Brain pericyte (primary cell): ENCODE measurements at regions not wholly inside any gene's neighbourhood (a gene's known extent, or its start where the extent isn't known, plus 50 kb on each side); places are given as distances from the start of the nearest gene placed in this dataset.
"Not testable (repeated sequence)": the region's sequence is repeated elsewhere in the genome, so short reads cannot be mapped to it uniquely, and the experiment has no call there.

Experiments
- DNase-seq: peaks from one replicate; pipeline ENCODE4 v3.0.0-alpha.2; 2012; ENCODE audit warnings: low read depth, low spot score

DNA sequence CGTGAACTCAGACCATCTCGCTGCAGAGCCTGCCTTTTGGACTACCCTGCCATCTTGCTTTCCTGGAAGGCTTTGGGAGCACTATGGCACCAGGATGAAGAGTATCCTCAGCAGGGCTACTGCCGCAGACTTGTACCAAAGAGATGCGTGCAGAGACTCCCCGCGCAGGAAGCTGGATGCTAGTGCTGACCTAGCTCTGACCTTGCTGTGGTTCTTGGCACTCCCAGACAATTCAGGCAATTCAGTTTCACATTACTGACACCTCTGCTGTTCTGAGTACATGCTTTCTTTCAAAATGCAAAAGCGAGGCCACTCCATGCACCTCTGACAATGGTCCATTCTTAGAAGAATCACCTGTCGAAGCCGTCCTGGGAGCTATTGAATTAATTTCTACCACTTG, 251.5 kb upstream of the MEX3C start:
- no peak for DNase-seq

GRCh38 chr18:51453594-51453993, 256.1 kb upstream of the MEX3C start:
- no peak for DNase-seq

- no peak for DNase-seq
These were observed 261.4 kb upstream of the MEX3C start for GRCh38 chr18:51458861-51459260.

GRCh38 chr18:51461956-51462355, 264.5 kb upstream of the MEX3C start:
- no peak for DNase-seq

DNA sequence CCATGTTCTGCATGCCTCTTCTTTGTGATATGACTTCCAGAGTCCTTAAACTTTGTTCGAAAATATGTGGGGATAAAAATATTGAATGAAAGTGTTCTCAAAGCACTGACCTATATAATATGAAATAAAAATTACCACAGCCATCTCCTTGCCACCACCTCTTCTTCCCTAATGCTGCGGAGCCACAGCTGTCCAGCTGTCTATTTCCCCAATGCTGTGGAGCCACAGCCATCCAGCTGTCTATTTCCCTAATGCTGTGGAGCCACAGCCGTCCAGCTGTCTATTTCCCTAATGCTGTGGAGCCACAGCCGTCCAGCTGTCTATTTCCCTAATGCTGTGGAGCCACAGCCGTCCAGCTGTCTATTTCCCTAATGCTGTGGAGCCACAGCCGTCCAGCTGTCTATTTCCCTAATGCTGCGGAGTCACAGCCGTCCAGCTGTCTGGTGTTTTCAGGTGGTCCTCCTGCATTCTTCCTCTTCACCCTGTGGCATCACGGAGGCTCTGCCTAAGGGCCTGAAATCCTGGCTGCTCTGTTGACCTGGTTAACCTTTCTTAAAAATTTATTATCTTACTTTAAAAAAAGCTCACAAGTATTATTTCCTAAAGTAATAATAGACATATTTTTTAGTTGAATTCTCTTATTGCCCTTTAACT, 266.1 kb upstream of the MEX3C start:
- no peak for DNase-seq

GRCh38 chr18:51478908-51479307, 281.4 kb upstream of the MEX3C start:
- no peak for DNase-seq

DNA sequence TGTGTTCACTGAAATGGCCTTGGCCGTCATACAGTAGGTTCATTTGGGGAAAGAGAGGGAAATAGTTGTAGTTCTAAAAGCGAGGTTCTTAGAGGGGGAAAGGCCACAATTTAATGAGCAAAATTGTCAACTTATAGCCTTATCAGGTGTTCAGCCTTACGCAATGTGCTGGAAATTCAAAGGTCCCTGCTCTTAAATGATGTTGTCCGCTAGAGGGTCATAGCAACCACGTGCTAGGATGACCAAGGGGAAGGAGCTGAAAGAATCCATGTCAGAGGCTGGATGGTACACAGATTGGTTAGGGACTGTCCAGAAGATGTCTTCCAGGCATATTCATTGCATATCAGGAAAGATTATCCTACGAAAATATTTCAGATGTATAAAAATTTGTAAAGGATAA, 282.3 kb upstream of the MEX3C start:
- DNase-seq: no peak

DNA sequence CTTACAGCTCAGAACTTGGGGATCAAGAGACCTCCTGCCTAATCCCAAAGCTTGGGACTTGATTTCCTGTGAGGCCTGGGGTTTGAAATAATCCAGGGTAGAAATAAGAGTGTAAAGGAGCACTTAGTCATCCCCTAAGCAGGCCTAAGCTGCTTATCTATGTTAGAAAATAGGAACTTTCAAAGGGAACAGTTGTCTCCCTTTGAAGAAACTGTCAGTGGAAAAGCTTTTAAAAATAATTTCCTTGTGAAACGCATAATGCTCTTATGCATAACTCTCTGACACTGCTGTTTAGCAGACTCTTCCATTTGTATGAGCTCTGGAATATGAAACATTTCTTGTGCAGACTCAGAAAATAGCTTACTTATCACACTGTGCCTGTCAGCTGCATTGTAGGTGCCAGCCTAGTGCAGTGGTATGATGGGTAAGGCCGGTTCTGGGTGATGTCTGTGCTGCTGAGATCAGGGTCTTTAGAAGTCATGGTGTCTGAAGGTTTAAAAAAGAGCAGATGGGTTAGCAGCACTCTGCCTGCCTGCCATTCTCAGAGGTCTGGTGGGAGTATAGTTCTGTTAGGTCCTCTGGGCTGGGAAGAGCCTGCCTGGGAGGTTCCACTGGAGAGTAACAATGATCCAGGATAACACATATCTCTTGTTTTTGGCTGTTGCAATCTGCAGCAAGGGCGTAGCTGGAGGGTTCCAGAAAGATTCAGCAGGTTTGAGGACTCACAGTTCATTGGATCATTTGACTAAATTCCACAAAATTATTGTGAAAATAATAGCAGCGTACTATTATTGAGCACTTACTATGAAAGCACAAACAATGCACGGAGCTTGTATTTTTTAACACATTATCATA, 283.2 kb upstream of the MEX3C start:
- DNase-seq: no peak

DNA sequence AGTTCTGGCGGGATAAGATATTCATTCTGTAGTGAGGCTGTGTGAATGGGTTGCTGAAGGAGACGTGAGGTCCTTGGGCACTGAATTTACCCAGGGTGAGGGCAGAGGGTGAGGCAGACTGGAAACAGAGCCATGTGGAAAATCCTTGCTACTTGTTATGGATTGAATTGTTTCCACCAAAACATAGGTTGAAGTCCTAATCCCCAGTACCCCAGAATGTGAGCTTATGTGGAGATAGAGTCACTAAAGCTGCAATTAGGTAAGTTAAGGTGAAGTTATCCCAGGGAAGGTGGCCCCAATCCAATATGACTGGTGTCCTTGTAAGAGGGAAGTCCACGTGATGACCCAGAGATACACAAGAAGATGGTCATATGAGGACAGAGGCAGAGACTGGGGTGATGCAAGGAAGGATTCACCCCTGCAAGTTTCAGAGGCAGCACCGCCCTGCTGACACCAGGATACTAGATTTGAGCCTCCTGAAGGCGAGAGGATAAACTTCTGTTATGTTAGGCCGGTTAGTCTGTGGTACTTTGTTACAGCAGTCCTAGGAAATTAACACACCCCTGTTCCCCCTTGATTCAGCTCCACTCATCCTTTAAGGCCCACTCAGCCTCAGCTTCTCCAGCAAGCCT, 289.4 kb upstream of the MEX3C start:
- no peak for DNase-seq

DNA sequence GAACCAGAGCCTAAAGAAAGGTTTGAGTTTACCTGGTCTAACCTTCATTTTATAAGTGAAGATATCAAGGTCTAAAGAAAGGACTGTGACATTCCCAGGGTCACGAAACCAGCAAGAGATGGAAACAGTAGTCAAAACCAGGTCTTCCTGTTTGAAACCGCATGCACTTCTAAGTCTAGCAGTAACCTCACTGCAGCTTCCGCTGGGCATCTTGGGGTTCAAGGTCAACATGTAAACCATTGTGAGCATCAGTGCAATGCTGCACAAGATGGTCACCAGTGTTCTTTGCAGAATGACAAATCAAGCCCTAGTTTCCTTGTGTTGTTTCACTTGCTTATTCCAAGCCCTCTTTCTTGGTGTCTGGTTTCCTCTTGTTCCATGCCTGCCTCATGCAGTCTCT, 292.9 kb upstream of the MEX3C start:
- DNase-seq: no peak

GRCh38 chr18:51490860-51491259, 293.4 kb upstream of the MEX3C start:
- DNase-seq: no peak

DNA sequence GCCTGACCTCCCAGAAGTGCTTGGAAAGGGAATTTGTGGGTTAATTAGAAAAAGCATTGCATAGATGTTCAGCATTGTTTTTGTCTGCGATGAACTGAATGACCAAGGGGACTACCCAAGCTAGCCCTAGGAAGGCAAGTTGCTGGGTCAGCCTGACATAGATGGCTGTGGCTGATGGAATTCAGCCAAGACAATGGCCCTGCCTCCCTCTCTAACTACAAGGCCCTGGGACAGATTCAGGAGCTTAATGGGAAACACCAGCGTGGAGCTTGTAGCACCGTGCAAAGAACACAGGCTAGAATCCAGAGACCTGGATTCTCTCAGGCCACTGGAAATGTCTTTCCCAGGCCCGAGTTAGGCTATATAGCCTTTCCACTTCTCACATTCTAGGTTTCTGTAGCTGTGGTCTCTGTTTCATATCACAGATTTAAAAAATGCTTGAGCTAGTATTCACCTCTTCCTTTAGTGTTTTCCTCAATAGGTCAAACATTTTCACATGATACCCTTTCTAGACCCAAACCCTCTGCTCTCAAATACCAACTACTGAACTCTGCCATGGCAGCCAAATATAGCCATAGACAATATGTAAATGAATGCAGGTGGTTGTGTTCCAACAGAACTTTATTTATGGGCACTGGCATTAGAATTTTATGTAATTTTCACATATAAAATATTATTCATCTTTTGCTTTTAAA, 294.3 kb upstream of the MEX3C start:
- DNase-seq: no peak

- DNase-seq: no peak
These were observed 300.8 kb upstream of the MEX3C start for GRCh38 chr18:51498085-51498855.

DNA sequence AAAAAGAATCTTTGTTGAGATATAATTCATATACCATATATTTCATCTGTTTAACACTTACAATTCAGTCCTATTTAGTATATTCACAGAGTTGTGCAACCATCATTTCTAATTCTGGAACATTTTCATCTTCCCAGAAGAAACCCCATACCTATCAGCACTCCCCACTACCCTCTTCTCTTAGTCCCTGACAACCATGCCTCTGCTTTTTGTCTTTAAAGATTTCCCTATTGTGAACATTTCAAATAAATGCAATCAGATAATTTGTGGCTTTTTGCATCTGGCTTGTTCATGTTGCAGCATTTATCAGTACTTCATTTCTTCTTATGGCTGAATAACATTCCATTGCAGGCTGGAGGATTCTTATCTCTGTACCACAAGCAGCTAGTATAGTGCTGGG, 305.9 kb upstream of the MEX3C start:
- no peak for DNase-seq

GRCh38 chr18:51506811-51507210, 309.3 kb upstream of the MEX3C start:
- DNase-seq: no peak

GRCh38 chr18:51508410-51508809, 310.9 kb upstream of the MEX3C start:
- DNase-seq: not testable (repeated sequence)

DNA sequence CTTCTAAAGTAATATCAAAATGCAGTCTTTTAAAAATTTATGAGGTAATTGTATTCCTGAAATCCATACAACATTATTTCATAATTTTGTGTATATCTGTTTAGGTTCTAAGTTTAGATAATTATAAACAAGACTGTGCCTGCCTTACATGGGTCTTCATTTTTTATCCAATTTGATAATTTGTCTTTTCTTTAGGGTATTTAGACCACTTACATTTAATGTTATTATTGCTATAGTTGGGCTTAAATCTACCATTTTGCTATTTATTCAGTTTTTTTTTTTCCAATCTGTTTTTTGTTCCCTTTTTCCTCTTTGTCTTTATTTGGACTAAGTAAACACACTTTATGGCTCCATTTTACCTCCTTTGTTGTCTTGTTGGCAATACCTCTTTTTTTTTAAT, 312.5 kb upstream of the MEX3C start:
- DNase-seq: no peak

GRCh38 chr18:51513517-51513916, 316.0 kb upstream of the MEX3C start:
- DNase-seq: no peak

GRCh38 chr18:51514128-51514527, 316.6 kb upstream of the MEX3C start:
- DNase-seq: no peak

- DNase-seq: no peak
These were observed 319.1 kb upstream of the MEX3C start for GRCh38 chr18:51516478-51517038.

GRCh38 chr18:51519571-51519970, 322.1 kb upstream of the MEX3C start:
- DNase-seq: no peak
